Tibial nerve (tissue), 4 donors: ENCODE measurements at regions not wholly inside any gene's neighbourhood (a gene's known extent, or its start where the extent isn't known, plus 50 kb on each side); places are given as distances from the start of the nearest gene placed in this dataset.

Experiments used
- DNase-seq, 2 donors: peaks; one replicate each; pipeline ENCODE4 v3.0.0-alpha.2; 2019; ENCODE audit warnings: low spot score in 2 of 2
- H3K27ac ChIP-seq, 4 donors: fragments of 200-600 bp; sonication (generic) in 3 of 4; one replicate each; pipeline ENCODE4 v1.5.1; 2017 to 2019; ENCODE audit warnings: mild to moderate bottlenecking in 1 of 4
- H3K27me3 ChIP-seq, 2 donors: fragments of 200-600 bp; sonication (generic) in 1 of 2; one replicate each; pipeline versions ENCODE4 v1.5.1 to v1.6.0; 2017 to 2019
- H3K36me3 ChIP-seq, 3 donors: fragments of 200-600 bp; sonication (generic); one replicate each; pipeline ENCODE4 v1.5.1; 2018 to 2019
- H3K4me1 ChIP-seq, 4 donors: fragments of 200-600 bp; sonication (generic) in 3 of 4; one replicate each; pipeline ENCODE4 v1.5.1; 2017 to 2019
- H3K4me3 ChIP-seq, 4 donors: fragments of 200-600 bp; sonication (generic) in 3 of 4; one replicate each; pipeline ENCODE4 v1.5.1; 2017 to 2019; ENCODE audit warnings: mild to moderate bottlenecking in 1 of 4, moderate library complexity in 1 of 4
- H3K9me3 ChIP-seq, 4 donors: fragments of 200-600 bp; sonication (generic) in 3 of 4; one replicate each; pipeline ENCODE4 v1.5.1; 2017 to 2019
- CTCF ChIP-seq, 5 experiments: fragments of 200-600 bp in 3 of 5; fragments of 450-650 bp in 2 of 5; sonication (generic) in 3 of 5; IDR thresholded peaks; one replicate each; pipeline ENCODE4 v1.5.1; 2016 to 2019; ENCODE audit warnings: antibody characterized with exemption in 5 of 5, mild to moderate bottlenecking in 3 of 5, moderate library complexity in 2 of 5
- EP300 ChIP-seq, 2 donors: sonication (generic); formaldehyde crosslinking; IDR thresholded peaks; one replicate each; pipeline ENCODE4 v1.6.1; 2017; ENCODE audit warnings: antibody characterized with exemption in 2 of 2, mild to moderate bottlenecking in 1 of 2
- POLR2A ChIP-seq, 2 donors: fragments of 450-650 bp; IDR thresholded peaks; one replicate each; pipeline ENCODE4 v1.6.1; 2017; ENCODE audit warnings: antibody characterized with exemption in 2 of 2, mild to moderate bottlenecking in 2 of 2, moderate library complexity in 2 of 2
- WGBS, 2 donors: methylation state at CpG; one replicate each; pipeline ENCODE4 v1.1.5; 2018; 5-methylcytosine and 5-hydroxymethylcytosine counted together

GRCh38 chr12:58804749-58805148 lies 115.6 kb downstream of the LRIG3 start:
- 68 to 69% methylated on average over 2 of the region's 2 CpGs for WGBS, 2 donors
- no peaks in the 10 kb centered on the region for H3K27me3 ChIP-seq
- TF ChIP-seq POLR2A (IDR thresholded peaks at IDR 0.05) (no peak), EP300 (IDR thresholded peaks at IDR 0.05) (no peak), CTCF (IDR thresholded peaks at IDR 0.05) (no peak)
- DNase-seq = no peak
- H3K4me3 ChIP-seq = no peak overlapping the region
- no peak overlapping the region for H3K27ac ChIP-seq
- no peaks in the 10 kb centered on the region for H3K36me3 ChIP-seq
- H3K9me3 ChIP-seq = peaks cover 0 to 4% (median 0%) of the 10 kb centered on the region in 4 donors
- no peaks in the 10 kb centered on the region for H3K4me1 ChIP-seq

GRCh38 chr12:58809064-58809607 lies 111.2 kb downstream of the LRIG3 start:
- H3K27ac ChIP-seq = no peak overlapping the region
- H3K4me3 ChIP-seq = no peak overlapping the region
- H3K27me3 ChIP-seq = no peaks in the 10 kb centered on the region
- no peaks in the 10 kb centered on the region for H3K36me3 ChIP-seq
- 39 to 53% methylated on average over 4 of the region's 4 CpGs for WGBS, 2 donors
- DNase-seq = no peak
- TF ChIP-seq EP300 (IDR thresholded peaks at IDR 0.05) (no peak), POLR2A (IDR thresholded peaks at IDR 0.05) (no peak), CTCF (IDR thresholded peaks at IDR 0.05) (no peak)
- no peaks in the 10 kb centered on the region for H3K4me1 ChIP-seq
- H3K9me3 ChIP-seq = no peaks in the 10 kb centered on the region

- Histone ChIP-seq H3K27ac (no peak overlapping the region), H3K36me3 (no peaks in the 10 kb centered on the region), H3K4me3 (no peak overlapping the region), H3K4me1 (no peaks in the 10 kb centered on the region), H3K27me3 (no peaks in the 10 kb centered on the region), H3K9me3 (no peaks in the 10 kb centered on the region)
- TF ChIP-seq EP300 (IDR thresholded peaks at IDR 0.05) = no peak
- no peak for TF ChIP-seq POLR2A (IDR thresholded peaks at IDR 0.05)
- no peak for TF ChIP-seq CTCF (IDR thresholded peaks at IDR 0.05)
- WGBS, 2 donors = 80 to 87% methylated on average over 2 of the region's 2 CpGs
- DNase-seq = no peak
Measured at GRCh38 chr12:58811346-58811745, 109.0 kb downstream of the LRIG3 start.

- WGBS, 2 donors = 64 to 87% methylated on average over 2 of the region's 2 CpGs
- Histone ChIP-seq H3K9me3 (no peaks in the 10 kb centered on the region), H3K27me3 (no peaks in the 10 kb centered on the region), H3K36me3 (no peaks in the 10 kb centered on the region), H3K4me3 (no peak overlapping the region), H3K4me1 (no peaks in the 10 kb centered on the region), H3K27ac (no peak overlapping the region)
- TF ChIP-seq POLR2A (IDR thresholded peaks at IDR 0.05) (no peak), EP300 (IDR thresholded peaks at IDR 0.05) (no peak), CTCF (IDR thresholded peaks at IDR 0.05) (no peak)
- DNase-seq = no peak
Measured at GRCh38 chr12:58812214-58812613, 108.1 kb downstream of the LRIG3 start.

- WGBS, 2 donors = 51 to 63% methylated on average over 1 of the region's 1 CpG
- Histone ChIP-seq H3K4me1 (no peaks in the 10 kb centered on the region), H3K36me3 (no peaks in the 10 kb centered on the region), H3K4me3 (no peak overlapping the region), H3K27ac (no peak overlapping the region), H3K9me3 (no peaks in the 10 kb centered on the region), H3K27me3 (no peaks in the 10 kb centered on the region)
- DNase-seq = no peak
- TF ChIP-seq EP300 (IDR thresholded peaks at IDR 0.05) (no peak), CTCF (IDR thresholded peaks at IDR 0.05) (no peak)
Measured at GRCh38 chr12:58814036-58814435, 106.3 kb downstream of the LRIG3 start.
